PFSK-1 (cell line): ENCODE measurements at regions not wholly inside any gene's neighbourhood (a gene's known extent, or its start where the extent isn't known, plus 50 kb on each side); places are given as distances from the start of the nearest gene placed in this dataset.

ENCODE experiments used
- FOXP2 ChIP-seq: optimal IDR thresholded peaks from 2 replicates; pipeline ENCODE3; 2011; ENCODE audit warnings: borderline replicate concordance, control low read depth, inconsistent platforms; ENCODE audit not compliant: insufficient read depth; ENCODE audit errors: extremely low read length, extremely low read depth
- POLR2AphosphoS5 ChIP-seq: IDR thresholded peaks from 2 replicates; pipeline ENCODE4 v1.6.1; 2012; ENCODE audit warnings: low read depth, mild to moderate bottlenecking, control low read depth, low read length, moderate library complexity
- REST ChIP-seq, 2 experiments: IDR thresholded peaks; 2 replicates each; pipeline versions ENCODE4 v1.6.1 to v1.8.0; 2011 to 2012; ENCODE audit warnings: low read depth in 2 of 2, low read length in 2 of 2, control low read depth in 1 of 2, inconsistent platforms in 1 of 2, mild to moderate bottlenecking in 1 of 2, moderate library complexity in 1 of 2; ENCODE audit not compliant: insufficient read depth in 1 of 2
- SIN3A ChIP-seq: IDR thresholded peaks from 2 replicates; pipeline ENCODE4 v1.6.1; 2012; ENCODE audit warnings: mild to moderate bottlenecking, low read length, moderate library complexity, borderline replicate concordance; ENCODE audit not compliant: insufficient read depth
- TAF1 ChIP-seq: IDR thresholded peaks from 2 replicates; pipeline ENCODE4 v1.6.1; 2012; ENCODE audit warnings: low read length, control low read depth, borderline replicate concordance; ENCODE audit not compliant: insufficient read depth

- TF ChIP-seq REST (IDR thresholded peaks at IDR 0.05; ENCODE audit: insufficient read depth in 1 of 2, low read depth in 2 of 2, low read length in 2 of 2) = no peak
- TF ChIP-seq FOXP2 = no peak
- no peak for TF ChIP-seq SIN3A
- no peak for TF ChIP-seq POLR2AphosphoS5
- no peak for TF ChIP-seq TAF1
These were observed 137.9 kb upstream of the LYZL1 start for GRCh38 chr10:29151005-29151404.

GRCh38 chr10:29157321-29157720 lies 131.5 kb upstream of the LYZL1 start:
- no peak for TF ChIP-seq REST (IDR thresholded peaks at IDR 0.05; ENCODE audit: insufficient read depth in 1 of 2, low read depth in 2 of 2, low read length in 2 of 2)
- TF ChIP-seq POLR2AphosphoS5 = no peak
- no peak for TF ChIP-seq TAF1
- TF ChIP-seq FOXP2 = no peak
- no peak for TF ChIP-seq SIN3A

GRCh38 chr10:29158066-29158465 lies 130.8 kb upstream of the LYZL1 start:
- no peak for TF ChIP-seq TAF1

- TF ChIP-seq SIN3A (no peak), FOXP2 (no peak), TAF1 (no peak), POLR2AphosphoS5 (no peak), REST (IDR thresholded peaks at IDR 0.05; ENCODE audit: insufficient read depth in 1 of 2, low read depth in 2 of 2, low read length in 2 of 2) (no peak)
These were observed 128.7 kb upstream of the LYZL1 start for GRCh38 chr10:29160150-29160617.

- TF ChIP-seq TAF1 = no peak
- no peak for TF ChIP-seq REST (IDR thresholded peaks at IDR 0.05; ENCODE audit: insufficient read depth in 1 of 2, low read depth in 2 of 2, low read length in 2 of 2)
- no peak for TF ChIP-seq POLR2AphosphoS5
- TF ChIP-seq SIN3A = no peak
- no peak for TF ChIP-seq FOXP2
These were observed 125.1 kb upstream of the LYZL1 start for GRCh38 chr10:29163746-29164145.
